Amniotic stem cell (primary cell): ENCODE measurements at regions not wholly inside any gene's neighbourhood (a gene's known extent, or its start where the extent isn't known, plus 50 kb on each side); places are given as distances from the start of the nearest gene placed in this dataset.
"Not testable (repeated sequence)": the region's sequence is repeated elsewhere in the genome, so short reads cannot be mapped to it uniquely, and the experiment has no call there.

ENCODE experiments used
- DNase-seq: peaks from one replicate; lab custom pipeline; 2025; lab: John Stamatoyannopoulos, UW

- not testable (repeated sequence) for DNase-seq
These were observed 672.6 kb downstream of the UQCRFS1 start for GRCh38 chr19:28540385-28540784.

- DNase-seq: no peak
These were observed 673.2 kb downstream of the UQCRFS1 start for GRCh38 chr19:28539759-28540158.

GRCh38 chr19:28538579-28538978 lies 674.4 kb downstream of the UQCRFS1 start:
- not testable (repeated sequence) for DNase-seq

- DNase-seq: no peak
These were observed 675.1 kb downstream of the UQCRFS1 start for GRCh38 chr19:28537896-28538295.

- no peak for DNase-seq
These were observed 675.9 kb downstream of the UQCRFS1 start for GRCh38 chr19:28537079-28537478.

DNA sequence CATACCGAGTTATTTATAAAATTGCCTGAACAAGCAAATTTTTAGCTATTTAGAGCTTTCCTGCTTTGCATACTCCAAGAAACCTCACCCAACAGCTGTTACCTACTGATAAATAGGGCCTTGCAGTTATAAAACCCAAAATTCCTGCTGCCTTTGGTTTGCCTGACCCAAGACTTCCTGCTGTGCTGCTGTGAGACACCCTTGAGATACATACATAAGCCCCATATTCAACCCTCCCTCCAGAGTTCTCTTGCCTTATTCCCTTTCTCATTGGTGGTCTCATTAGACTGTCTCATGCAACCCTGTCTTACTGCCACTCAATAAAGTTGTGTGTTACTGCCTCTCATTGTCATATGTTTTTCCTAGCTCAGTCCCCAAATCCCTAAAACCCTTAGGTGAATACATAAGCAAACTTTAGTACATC lies 677.6 kb downstream of the UQCRFS1 start:
- no peak for DNase-seq

GRCh38 chr19:28534766-28535351 lies 678.1 kb downstream of the UQCRFS1 start:
- no peak for DNase-seq

- no peak for DNase-seq
These were observed 680.1 kb downstream of the UQCRFS1 start for GRCh38 chr19:28532765-28533341.

GRCh38 chr19:28531979-28532378 lies 681.0 kb downstream of the UQCRFS1 start:
- DNase-seq: no peak

DNA sequence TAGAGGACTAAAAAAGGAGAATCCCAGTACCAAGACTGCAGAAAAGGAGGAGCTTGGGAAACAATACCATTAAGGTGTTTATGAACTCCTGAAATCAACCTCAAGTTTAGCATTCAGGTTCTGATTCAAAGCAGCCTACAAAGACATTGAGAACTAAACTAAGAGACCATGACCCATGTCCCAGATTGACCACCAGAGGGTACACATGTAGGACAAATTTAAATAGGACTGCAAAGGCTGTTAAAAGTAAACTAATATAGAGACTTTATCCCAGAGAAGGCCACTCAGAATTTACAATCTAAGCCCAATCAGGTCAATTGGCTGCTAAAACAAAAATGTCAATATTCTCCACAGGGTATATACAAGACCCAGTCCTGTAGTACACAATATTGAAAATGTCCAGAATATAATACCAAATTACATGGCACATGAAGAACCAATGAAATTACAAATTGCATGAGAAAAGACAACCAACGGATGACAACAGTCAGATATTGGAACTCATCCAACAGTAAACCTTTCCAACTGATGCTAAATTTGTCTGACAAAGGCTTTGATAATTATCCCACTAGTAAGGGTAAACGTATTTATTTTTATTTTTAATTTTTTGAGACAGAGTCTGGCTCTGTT lies 682.4 kb downstream of the UQCRFS1 start:
- DNase-seq: no peak

- no peak for DNase-seq
These were observed 686.9 kb downstream of the UQCRFS1 start for GRCh38 chr19:28526038-28526437.

DNA sequence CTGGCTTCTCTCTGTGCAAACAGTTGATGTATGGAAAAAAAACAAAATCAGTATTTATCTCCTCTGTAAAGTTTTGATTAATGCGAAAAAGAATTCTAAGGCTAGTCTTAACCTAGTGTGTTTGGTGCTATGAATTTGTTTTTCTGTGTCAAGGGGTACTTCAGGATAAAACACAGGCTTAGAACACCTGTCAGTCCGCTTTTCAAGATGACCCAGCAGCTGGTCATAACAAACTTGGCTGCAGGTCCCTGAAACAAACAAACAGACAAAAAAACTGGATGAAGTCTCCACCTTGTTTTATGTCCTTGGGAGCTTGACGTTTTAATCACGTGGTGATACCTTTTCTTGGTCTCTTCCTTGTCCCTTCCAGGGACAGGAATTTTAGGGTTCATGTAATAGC lies 689.3 kb downstream of the UQCRFS1 start:
- DNase-seq: no peak

- no peak for DNase-seq
These were observed 690.4 kb downstream of the UQCRFS1 start for GRCh38 chr19:28522545-28522922.

- no peak for DNase-seq
These were observed 691.1 kb downstream of the UQCRFS1 start for GRCh38 chr19:28521614-28522544.

GRCh38 chr19:28520998-28521568 lies 691.9 kb downstream of the UQCRFS1 start:
- no peak for DNase-seq

DNA sequence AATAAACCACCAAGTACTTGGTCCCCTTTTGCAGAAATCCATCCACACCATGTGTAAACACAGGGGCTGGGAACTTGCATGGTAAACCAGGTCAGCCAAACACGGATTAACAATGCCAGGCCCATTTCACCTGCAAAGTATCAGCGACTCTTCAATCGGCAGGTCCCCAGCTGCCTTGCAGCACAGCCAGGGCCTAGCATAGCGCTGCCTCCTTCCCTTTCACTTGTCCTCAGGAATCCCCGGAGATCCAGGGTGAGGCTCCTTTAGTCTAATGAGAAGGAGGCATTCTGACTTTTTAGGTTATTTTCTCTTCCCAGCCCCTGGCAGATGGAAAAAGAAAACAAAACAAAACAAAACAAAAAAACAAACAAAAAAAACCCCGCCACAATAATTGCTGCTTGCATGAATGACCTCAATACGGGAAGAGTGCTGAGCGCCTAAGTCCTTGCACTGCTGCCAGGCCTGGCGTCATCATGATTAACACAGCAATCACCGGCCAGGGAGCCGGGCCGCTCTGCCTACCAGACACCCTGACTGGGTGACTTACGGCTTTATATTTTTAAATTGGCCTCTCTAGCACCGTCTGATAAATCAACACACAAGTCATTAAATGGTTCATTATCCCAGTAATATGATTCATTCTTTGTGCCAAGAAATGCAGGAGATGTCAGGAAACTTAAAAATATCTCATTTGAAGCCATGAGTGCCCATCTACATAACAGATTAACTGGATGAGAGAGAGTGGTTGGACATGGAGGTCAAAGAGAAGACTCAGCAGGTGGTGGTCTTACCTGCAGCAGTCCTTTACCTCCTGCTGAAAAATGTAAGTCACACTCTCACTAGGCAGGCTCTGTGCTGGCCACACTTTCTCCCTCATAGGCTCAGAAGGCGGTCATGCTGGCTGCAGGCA lies 692.7 kb downstream of the UQCRFS1 start:
- DNase-seq: no peak

GRCh38 chr19:28519218-28519779 lies 693.7 kb downstream of the UQCRFS1 start:
- no peak for DNase-seq

DNA sequence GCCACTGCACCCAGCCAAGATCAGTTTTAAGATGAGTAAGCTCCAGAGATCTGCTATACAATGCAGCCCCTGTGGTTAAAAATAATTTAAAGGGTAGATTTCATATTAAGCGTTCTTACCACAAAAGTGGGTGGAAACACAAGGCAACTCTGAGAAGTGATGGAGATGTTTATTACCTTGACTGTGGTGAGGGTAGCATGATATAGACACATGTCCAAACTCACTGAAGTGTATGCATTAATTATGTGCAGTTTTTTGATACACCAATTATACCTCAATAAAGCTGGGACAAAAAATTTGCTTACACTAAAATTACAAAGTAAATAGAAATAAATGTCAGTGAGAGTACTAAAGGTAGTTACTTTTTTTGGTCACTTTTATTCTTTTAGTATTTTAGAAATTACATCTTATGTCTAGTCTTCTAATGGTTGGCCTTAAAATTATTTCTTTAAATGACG lies 696.5 kb downstream of the UQCRFS1 start:
- DNase-seq: no peak

DNA sequence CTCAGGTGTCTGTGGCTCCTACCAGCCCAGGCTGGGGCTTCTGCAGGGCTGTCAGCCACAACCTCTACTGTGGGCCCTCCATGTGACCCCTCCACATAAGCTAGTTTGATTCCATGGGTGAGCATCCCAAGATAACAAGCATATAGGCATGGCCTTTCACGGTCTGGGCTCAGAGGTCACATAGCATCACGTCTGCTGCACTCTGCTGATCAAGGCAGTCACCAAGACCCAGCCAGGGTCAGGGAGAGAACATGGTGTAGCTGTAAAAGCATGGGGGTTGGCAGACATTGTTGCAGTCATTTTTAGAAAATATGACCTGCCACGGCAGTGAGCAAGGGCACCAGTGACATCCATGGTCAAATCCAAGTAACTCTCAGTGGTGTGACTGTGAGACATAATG lies 698.8 kb downstream of the UQCRFS1 start:
- no peak for DNase-seq

DNA sequence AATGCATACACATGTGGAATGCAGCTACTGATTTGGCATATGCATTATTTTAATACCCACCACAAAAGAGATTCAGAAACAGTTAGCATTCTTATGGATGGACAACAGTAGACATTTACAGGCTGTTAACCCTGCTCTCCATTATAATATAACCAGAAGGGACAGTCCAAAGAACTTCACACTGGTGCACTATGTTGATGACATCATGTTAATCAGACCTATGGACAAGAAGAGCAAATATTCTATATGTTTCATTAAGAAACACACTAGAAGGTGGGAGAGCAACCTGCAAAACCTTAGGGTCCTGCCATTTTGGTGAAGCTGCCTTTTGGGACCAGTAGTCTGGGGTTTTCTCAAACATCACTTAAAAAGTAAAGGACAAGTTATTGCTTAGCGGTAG lies 701.3 kb downstream of the UQCRFS1 start:
- DNase-seq: no peak
